Neuronal stem cell (in vitro differentiated cells): ENCODE measurements at regions not wholly inside any gene's neighbourhood (a gene's known extent, or its start where the extent isn't known, plus 50 kb on each side); places are given as distances from the start of the nearest gene placed in this dataset.

Source experiments
- DNase-seq: peaks from one replicate; pipeline ENCODE4 v3.0.0-alpha.2; 2013; ENCODE audit warnings: low spot score
- H2AFZ ChIP-seq: one replicate; pipeline ENCODE4 v1.6.1; 2013; ENCODE audit warnings: mild to moderate bottlenecking, low read length, inconsistent platforms
- H2AK5ac ChIP-seq: 2 replicates; pipeline ENCODE4 v1.6.1; 2013; ENCODE audit warnings: low read depth, mild to moderate bottlenecking, inconsistent platforms, low read length, moderate library complexity, mixed read lengths
- H2BK120ac ChIP-seq: 2 replicates; pipeline ENCODE4 v1.6.1; 2013; ENCODE audit warnings: low read depth, mild to moderate bottlenecking, inconsistent platforms, low read length, moderate library complexity, mixed read lengths
- H2BK12ac ChIP-seq: one replicate; pipeline ENCODE4 v1.6.1; 2013; ENCODE audit warnings: low read length, inconsistent platforms
- H2BK15ac ChIP-seq: 2 replicates; pipeline ENCODE4 v1.6.1; 2013; ENCODE audit warnings: mild to moderate bottlenecking, low read length, inconsistent platforms, mixed read lengths
- H2BK5ac ChIP-seq: one replicate; pipeline ENCODE4 v1.6.1; 2013; ENCODE audit warnings: inconsistent platforms, mild to moderate bottlenecking, low read length, moderate library complexity
- H3K14ac ChIP-seq: one replicate; pipeline ENCODE4 v1.6.1; 2013; ENCODE audit warnings: low read length, inconsistent platforms
- H3K18ac ChIP-seq: 2 replicates; pipeline ENCODE4 v1.6.1; 2013; ENCODE audit warnings: low read length, inconsistent platforms
- H3K23ac ChIP-seq: 2 replicates; pipeline ENCODE4 v1.6.1; 2013; ENCODE audit warnings: low read depth, mild to moderate bottlenecking, mixed read lengths, low read length, inconsistent platforms; ENCODE audit not compliant: poor library complexity
- H3K27ac ChIP-seq: replicated peaks from 3 replicates; pipeline ENCODE4 v1.5.1; 2013; ENCODE audit warnings: low read length, inconsistent platforms
- H3K27me3 ChIP-seq, 3 experiments: 2 replicates each; pipeline ENCODE4 v1.6.1; 2013; ENCODE audit warnings: low read length in 3 of 3, mild to moderate bottlenecking in 2 of 3, inconsistent platforms in 1 of 3, low read depth in 1 of 3, mixed read lengths in 1 of 3, moderate library complexity in 1 of 3; ENCODE audit not compliant: control insufficient read depth in 3 of 3, insufficient read depth in 3 of 3
- H3K36me3 ChIP-seq, 2 donors: replicated peaks in 1 of 2; 2 replicates each; pipeline ENCODE4 v1.6.1; 2013; ENCODE audit warnings: low read length in 2 of 2; ENCODE audit not compliant: control insufficient read depth in 2 of 2, insufficient read depth in 2 of 2
- H3K4ac ChIP-seq: 2 replicates; pipeline ENCODE4 v1.6.1; 2013; ENCODE audit warnings: inconsistent platforms, mild to moderate bottlenecking, low read length, moderate library complexity
- H3K4me1 ChIP-seq, 2 donors: 1 replicate in 1 of 2; 2 replicates in 1 of 2; pipeline ENCODE4 v1.6.1; 2013; ENCODE audit warnings: low read length in 2 of 2, low read depth in 1 of 2; ENCODE audit not compliant: control insufficient read depth in 2 of 2, insufficient read depth in 1 of 2
- H3K4me2 ChIP-seq: one replicate; pipeline ENCODE4 v1.6.1; 2013; ENCODE audit warnings: mild to moderate bottlenecking, low read length, inconsistent platforms; ENCODE audit not compliant: insufficient read depth, poor library complexity, severe bottlenecking
- H3K4me3 ChIP-seq, 2 donors: 2 replicates each; pipeline ENCODE4 v1.5.1; 2013; ENCODE audit warnings: low read length in 2 of 2, mild to moderate bottlenecking in 2 of 2, inconsistent platforms in 1 of 2, moderate library complexity in 1 of 2
- H3K79me1 ChIP-seq: one replicate; pipeline ENCODE4 v1.6.1; 2013; ENCODE audit warnings: low read depth, mild to moderate bottlenecking, inconsistent platforms, low read length, moderate library complexity
- H3K9ac ChIP-seq: one replicate; pipeline ENCODE4 v1.6.1; 2013; ENCODE audit warnings: mild to moderate bottlenecking, low read depth, low read length, inconsistent platforms; ENCODE audit not compliant: poor library complexity
- H3K9me3 ChIP-seq, 2 donors: replicated peaks in 1 of 2; 2 replicates each; pipeline versions ENCODE3 to v1.6.1; 2013; ENCODE audit warnings: low read length in 2 of 2, mild to moderate bottlenecking in 2 of 2, inconsistent platforms in 1 of 2, low read depth in 1 of 2, mixed read lengths in 1 of 2, moderate library complexity in 1 of 2; ENCODE audit not compliant: control insufficient read depth in 2 of 2, insufficient read depth in 1 of 2
- H4K8ac ChIP-seq: one replicate; pipeline ENCODE4 v1.6.1; 2013; ENCODE audit warnings: low read depth, mild to moderate bottlenecking, inconsistent platforms, low read length, moderate library complexity
- H4K91ac ChIP-seq: one replicate; pipeline ENCODE4 v1.6.1; 2013; ENCODE audit warnings: low read length, low read depth, mild to moderate bottlenecking, inconsistent platforms; ENCODE audit not compliant: poor library complexity
- WGBS, 2 donors: extraction: QIAGEN DNeasy Blood & Tissue Kit; methylation state at CpG; one replicate each; pipeline ENCODE4 v1.1.7; 2013; ENCODE audit warnings: missing lambda C conversion rate in 2 of 2, mixed read lengths in 1 of 2; ENCODE audit not compliant: insufficient read length in 2 of 2, insufficient replicate concordance in 1 of 2; ENCODE audit errors: extremely low coverage in 2 of 2; 5-methylcytosine and 5-hydroxymethylcytosine counted together

DNA sequence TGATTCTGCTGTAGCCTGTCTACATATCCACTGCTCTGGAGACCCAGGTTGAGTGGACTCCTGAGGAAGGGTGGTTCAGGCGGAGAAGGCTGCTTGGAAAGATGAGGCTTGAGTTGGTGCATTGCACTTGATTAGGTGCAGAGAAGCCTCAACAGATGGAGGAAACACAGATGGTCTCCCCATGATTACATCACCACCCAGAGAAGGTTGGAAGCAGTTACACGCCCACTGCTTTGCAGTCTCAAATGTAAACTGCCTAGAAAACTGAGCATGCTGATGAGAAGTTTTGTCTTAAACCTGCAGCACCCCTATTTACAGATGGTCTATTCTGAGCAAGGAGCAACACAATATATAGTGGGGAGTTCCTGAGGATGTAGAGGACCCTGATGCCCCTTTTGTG, 266.6 kb downstream of the PIK3R1 start:
- no peak for DNase-seq
- no peaks in the 10 kb centered on the region for H3K36me3 ChIP-seq

GRCh38 chr5:68484307-68485068, 268.9 kb downstream of the PIK3R1 start:
- Histone ChIP-seq H2AFZ (no peak overlapping the region), H2BK12ac (no peak overlapping the region), H2BK120ac (no peak overlapping the region), H4K91ac (no peak overlapping the region), H3K27ac (no peak overlapping the region), H3K14ac (no peak overlapping the region), H3K4me2 (no peak overlapping the region), H3K9me3 (peaks cover 0 to 8% of the 10 kb centered on the region in 2 donors), H3K9ac (no peak overlapping the region), H3K4me3 (no peak overlapping the region), H3K36me3 (no peaks in the 10 kb centered on the region), H3K23ac (no peak overlapping the region), H3K27me3 (no peaks in the 10 kb centered on the region), H2BK15ac (no peak overlapping the region), H3K4ac (no peak overlapping the region), H2AK5ac (no peak overlapping the region), H3K4me1 (no peaks in the 10 kb centered on the region), H3K79me1 (no peaks in the 10 kb centered on the region), H2BK5ac (no peak overlapping the region), H3K18ac (no peak overlapping the region), H4K8ac (no peak overlapping the region)
- DNase-seq = no peak
- no CpG with 5 or more reads among the region's 4 CpGs for WGBS, 2 donors

More for the DNA sequence above, 266.6 kb downstream of the PIK3R1 start:
- Histone ChIP-seq H2BK15ac (no peak overlapping the region), H3K18ac (no peak overlapping the region), H4K91ac (no peak overlapping the region), H4K8ac (no peak overlapping the region), H3K4me1 (no peaks in the 10 kb centered on the region), H3K27ac (no peak overlapping the region), H3K4ac (no peak overlapping the region), H3K79me1 (no peaks in the 10 kb centered on the region), H2AFZ (no peak overlapping the region), H2BK120ac (no peak overlapping the region), H2AK5ac (no peak overlapping the region), H2BK5ac (no peak overlapping the region), H3K23ac (no peak overlapping the region), H3K9me3 (no peaks in the 10 kb centered on the region), H3K27me3 (no peaks in the 10 kb centered on the region), H3K4me2 (no peak overlapping the region), H3K4me3 (no peak overlapping the region), H3K14ac (no peak overlapping the region), H3K9ac (no peak overlapping the region), H2BK12ac (no peak overlapping the region)
- WGBS, 2 donors = no CpG with 5 or more reads among the region's 2 CpGs

DNA sequence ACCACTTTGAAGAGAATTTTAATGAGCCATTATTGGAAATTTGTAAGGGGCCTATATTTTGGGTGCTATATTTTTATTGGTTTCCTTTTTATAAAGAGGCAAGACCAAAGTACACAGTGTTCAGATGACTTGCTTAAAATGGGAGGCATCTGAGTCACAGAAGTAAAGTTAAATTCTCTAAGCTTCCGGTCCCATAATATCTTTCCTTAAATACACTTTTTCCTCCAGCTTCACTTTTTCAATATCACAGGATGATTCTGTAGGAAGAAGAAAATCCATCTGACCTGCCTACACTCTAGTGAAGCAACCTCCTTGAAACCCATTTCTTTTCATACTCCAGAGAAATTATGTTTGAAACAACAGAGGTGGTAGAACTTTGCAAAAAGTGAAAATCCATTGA, 274.0 kb downstream of the PIK3R1 start:
- H3K9me3 ChIP-seq = peaks cover 0 to 8% of the 10 kb centered on the region in 2 donors
- WGBS, 2 donors = no CpG with 5 or more reads among the region's 1 CpG
- no peak overlapping the region for H3K18ac ChIP-seq

GRCh38 chr5:68490406-68490805, 274.9 kb downstream of the PIK3R1 start:
- no peak overlapping the region for H3K4me2 ChIP-seq
- H2BK15ac ChIP-seq = no peak overlapping the region
- no peak overlapping the region for H4K91ac ChIP-seq
- H3K79me1 ChIP-seq = no peaks in the 10 kb centered on the region
- H2BK120ac ChIP-seq = no peak overlapping the region
- no peak overlapping the region for H2BK5ac ChIP-seq
- no peak overlapping the region for H2AFZ ChIP-seq
- no peak overlapping the region for H3K4ac ChIP-seq
- H3K18ac ChIP-seq = no peak overlapping the region
- no peak overlapping the region for H3K27ac ChIP-seq
- H4K8ac ChIP-seq = no peak overlapping the region
- H3K9me3 ChIP-seq = peaks cover 0 to 8% of the 10 kb centered on the region in 2 donors
- no peak for DNase-seq
- H3K4me1 ChIP-seq = no peaks in the 10 kb centered on the region
- H3K9ac ChIP-seq = no peak overlapping the region
- H2BK12ac ChIP-seq = no peak overlapping the region
- H3K23ac ChIP-seq = no peak overlapping the region
- H3K14ac ChIP-seq = no peak overlapping the region
- no peaks in the 10 kb centered on the region for H3K27me3 ChIP-seq
- no CpG with 5 or more reads among the region's 2 CpGs for WGBS, 2 donors
- no peaks in the 10 kb centered on the region for H3K36me3 ChIP-seq
- H3K4me3 ChIP-seq = no peak overlapping the region
- no peak overlapping the region for H2AK5ac ChIP-seq

More for the DNA sequence above, 274.0 kb downstream of the PIK3R1 start:
- DNase-seq = no peak
- Histone ChIP-seq H3K79me1 (no peaks in the 10 kb centered on the region), H4K8ac (no peak overlapping the region), H2BK12ac (no peak overlapping the region), H2BK120ac (no peak overlapping the region), H3K4me3 (no peak overlapping the region), H3K4ac (no peak overlapping the region), H3K36me3 (no peaks in the 10 kb centered on the region), H3K14ac (no peak overlapping the region), H4K91ac (no peak overlapping the region), H2BK5ac (no peak overlapping the region), H3K4me1 (no peaks in the 10 kb centered on the region), H3K27ac (no peak overlapping the region), H3K27me3 (no peaks in the 10 kb centered on the region), H2BK15ac (no peak overlapping the region), H2AFZ (no peak overlapping the region), H3K4me2 (no peak overlapping the region), H2AK5ac (no peak overlapping the region), H3K23ac (no peak overlapping the region), H3K9ac (no peak overlapping the region)
